NCI-H82 (cell line): ENCODE measurements at regions not wholly inside any gene's neighbourhood (a gene's known extent, or its start where the extent isn't known, plus 50 kb on each side); places are given as distances from the start of the nearest gene placed in this dataset.

Source experiments
- DNase-seq: peaks from one replicate; lab custom pipeline; 2025; lab: John Stamatoyannopoulos, UW

DNA sequence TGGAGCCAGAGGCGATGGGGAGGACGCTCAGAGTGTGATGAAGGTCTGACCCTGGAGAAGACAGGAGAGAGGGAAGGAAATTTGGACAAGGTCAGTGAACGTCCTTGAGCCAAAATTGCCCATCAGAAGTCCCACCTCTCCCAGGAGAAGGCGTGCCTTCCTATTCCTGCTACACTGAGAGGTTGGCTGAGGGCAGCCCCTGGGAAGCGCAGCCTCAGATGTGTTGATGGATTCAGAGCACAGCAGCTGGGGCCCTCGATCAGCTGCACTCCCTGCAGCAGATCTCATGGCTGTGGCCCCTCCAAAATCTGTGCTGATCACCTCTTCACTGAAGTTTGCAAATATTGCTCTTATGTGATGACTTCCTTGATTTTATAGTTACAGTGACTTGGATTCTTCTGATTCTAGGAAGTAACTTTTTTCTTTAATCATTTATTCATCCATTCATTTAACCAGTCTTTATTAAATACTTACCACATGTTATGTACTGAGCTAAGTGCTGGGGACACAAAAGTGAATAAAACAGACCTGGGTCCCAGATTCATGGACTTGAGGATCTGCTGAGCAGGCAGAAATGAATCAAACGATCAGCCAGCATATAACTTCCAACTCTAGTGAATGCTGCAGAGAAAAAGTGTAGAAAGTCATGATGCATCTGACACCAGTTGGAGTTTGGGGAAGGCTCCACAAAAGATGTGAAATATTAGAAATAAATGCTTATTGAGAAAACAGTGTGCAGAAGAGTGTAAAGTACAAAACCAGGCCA, 69.6 kb upstream of the ARMC2 start:
- DNase-seq, result peak; percentile 33

DNA sequence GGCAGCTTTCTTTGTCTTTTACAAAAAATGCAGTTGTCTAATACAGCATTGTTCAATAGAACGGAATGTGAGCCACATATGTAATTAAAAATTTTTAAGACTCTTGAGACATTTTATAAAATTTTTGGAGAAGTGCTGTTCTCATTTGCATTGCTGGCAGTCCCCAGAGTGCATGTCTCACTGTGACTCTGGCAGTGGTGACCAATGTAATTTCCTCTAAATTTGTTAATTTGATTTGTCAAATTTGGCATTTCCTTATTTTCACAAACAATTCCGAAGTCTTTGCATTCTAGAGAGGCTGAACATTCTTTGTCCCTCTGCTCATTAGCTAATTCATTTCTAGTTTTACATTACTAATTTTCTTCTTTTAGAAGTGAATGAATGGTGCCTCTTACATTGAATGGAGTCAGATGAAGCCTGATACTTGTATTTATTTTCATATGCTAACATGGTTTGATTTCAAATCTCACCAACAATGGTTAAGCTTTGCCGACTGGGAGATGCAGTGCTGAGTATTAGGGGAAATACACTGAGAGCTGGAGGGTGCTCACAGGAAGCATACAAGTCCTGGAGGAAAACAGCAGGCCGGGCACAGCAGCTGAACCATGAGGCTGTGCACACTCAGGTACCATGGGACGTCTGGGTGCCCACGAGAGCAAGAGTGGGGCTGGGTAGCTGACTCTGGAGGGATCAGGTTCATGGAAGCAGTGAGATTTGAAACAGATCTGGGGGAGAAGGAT, 68.5 kb upstream of the ARMC2 start:
- DNase-seq, result no peak

GRCh38 chr6:108780784-108781183, 67.4 kb upstream of the ARMC2 start:
- no peak for DNase-seq

- no peak for DNase-seq
Observed at GRCh38 chr6:108781419-108782100, 66.7 kb upstream of the ARMC2 start.

- peak; percentile 89 for DNase-seq
Observed at GRCh38 chr6:108782179-108783041, 65.8 kb upstream of the ARMC2 start.

DNA sequence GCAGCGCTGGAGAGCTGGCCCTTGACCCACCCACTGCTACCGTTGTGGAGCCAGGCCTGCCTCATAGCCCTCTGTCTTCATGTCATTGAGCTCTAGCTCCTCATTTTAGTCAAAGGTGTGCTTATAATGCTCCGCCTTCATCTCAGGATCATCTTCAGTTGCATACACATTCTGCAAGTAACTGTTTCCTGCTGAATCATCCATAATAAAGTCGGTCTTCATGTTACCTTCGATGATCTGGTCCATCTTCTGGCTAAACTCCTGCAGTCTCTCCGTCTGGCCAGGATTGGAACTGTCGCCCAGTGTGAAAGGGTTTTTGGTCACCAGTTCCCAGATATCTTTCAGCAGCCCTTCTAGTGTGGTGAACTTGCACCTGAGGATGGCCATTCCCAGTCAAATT, 62.6 kb upstream of the ARMC2 start:
- DNase-seq, result no peak

DNA sequence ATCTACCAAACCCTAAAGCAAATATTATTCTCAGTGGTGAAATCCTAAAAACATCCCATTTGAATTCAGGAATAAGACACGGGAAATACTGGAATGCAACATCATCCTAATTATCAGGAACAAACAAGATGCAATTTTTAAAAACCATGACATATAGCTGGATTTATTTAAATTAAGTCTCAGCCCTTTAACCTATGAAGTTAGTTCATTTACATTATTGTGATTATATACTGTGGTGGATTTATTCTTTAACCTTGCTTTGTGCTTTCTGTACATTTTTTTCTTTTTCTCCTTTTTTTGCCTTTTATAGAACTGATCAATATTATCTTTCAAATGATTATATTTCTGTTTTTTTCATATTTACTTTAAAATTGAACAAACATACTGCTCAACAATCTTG, 59.8 kb upstream of the ARMC2 start:
- DNase-seq, result no peak

- DNase-seq, result no peak
Observed at GRCh38 chr6:108789475-108789874, 58.7 kb upstream of the ARMC2 start.

- no peak for DNase-seq
Observed at GRCh38 chr6:108791700-108792099, 56.5 kb upstream of the ARMC2 start.

GRCh38 chr6:108793516-108794251, 54.5 kb upstream of the ARMC2 start:
- no peak for DNase-seq

- no peak for DNase-seq
Observed at GRCh38 chr6:108795122-108795521, 53.1 kb upstream of the ARMC2 start.

DNA sequence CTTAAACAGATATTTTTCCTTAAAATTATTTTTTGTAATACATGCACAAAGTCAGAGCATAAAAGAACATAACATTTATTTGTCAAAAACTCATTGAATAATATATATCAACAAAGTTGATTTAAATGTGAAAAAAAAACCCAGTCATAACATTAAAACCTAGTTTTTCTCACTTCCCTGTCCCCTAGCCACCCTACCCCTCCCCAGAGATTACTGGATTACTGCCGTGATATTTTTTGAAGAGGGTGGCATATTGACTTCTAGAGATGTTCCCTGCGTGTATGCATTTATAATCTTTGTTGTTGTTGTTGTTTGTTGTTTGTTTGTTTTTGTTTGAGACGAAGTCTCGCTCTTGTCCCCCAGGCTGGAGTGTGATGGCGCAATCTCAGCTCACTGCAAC, 52.4 kb upstream of the ARMC2 start:
- no peak for DNase-seq

DNA sequence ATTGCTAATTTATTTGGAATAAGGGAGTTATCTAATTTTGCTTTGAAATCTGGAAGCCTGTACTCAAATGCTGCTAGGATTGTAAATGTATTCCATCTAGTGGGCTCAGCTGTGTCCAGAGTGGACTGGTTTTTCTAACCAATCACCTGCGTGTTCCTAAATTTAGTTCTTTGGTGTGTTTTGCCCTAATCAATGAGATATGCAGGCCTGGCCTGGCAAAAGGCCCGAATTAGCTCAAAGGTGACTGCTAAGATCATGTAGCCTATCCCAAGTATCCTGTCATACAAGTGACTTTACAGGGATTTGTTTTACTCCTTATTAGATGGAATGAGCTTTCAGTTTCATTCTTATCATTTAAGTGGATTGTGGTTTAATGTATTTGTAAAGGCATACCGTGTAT, 51.3 kb upstream of the ARMC2 start:
- no peak for DNase-seq

GRCh38 chr6:108797951-108798669, 50.1 kb upstream of the ARMC2 start:
- no peak for DNase-seq
